OCI-M1 (cell line): ENCODE measurements at regions not wholly inside any gene's neighbourhood (a gene's known extent, or its start where the extent isn't known, plus 50 kb on each side); places are given as distances from the start of the nearest gene placed in this dataset.

Experiments used
- DNase-seq: peaks from one replicate; lab custom pipeline; 2025; lab: John Stamatoyannopoulos, UW

- no peak for DNase-seq
These were observed 54.7 kb upstream of the EGR2 start for GRCh38 chr10:62870866-62871265.

GRCh38 chr10:62869958-62870357 is 53.8 kb upstream of the EGR2 start:
- no peak for DNase-seq

DNA sequence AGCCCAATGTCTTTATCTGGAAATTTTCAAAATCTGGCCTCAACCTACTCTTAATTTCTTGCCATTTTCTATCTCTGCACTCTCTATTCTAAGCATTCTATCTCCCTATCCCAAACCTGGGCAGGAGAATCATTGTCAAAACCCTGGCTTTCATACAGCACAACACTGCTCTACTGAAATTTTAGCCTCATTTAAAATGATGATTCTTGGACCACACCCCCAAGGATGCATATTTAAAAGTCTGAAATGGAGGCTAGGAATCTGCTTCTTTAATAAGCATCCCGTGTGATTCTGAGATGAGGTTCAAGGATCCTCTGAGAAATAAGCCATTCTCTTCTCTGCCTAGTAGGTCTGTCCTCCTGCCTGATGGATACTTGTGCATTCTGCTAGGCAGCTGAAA is 50.8 kb upstream of the EGR2 start:
- no peak for DNase-seq

- no peak for DNase-seq
These were observed 50.3 kb upstream of the EGR2 start for GRCh38 chr10:62866451-62866850.
